HL-60 (cell line): ENCODE measurements at regions not wholly inside any gene's neighbourhood (a gene's known extent, or its start where the extent isn't known, plus 50 kb on each side); places are given as distances from the start of the nearest gene placed in this dataset.

ENCODE experiments used
- DNase-seq, 2 experiments: peaks; one replicate each; pipeline ENCODE4 v3.0.0-alpha.2; 2010 to 2020; ENCODE audit warnings: low read depth in 1 of 2, low spot score in 1 of 2
- H3K27ac ChIP-seq: fragments of 250-450 bp; sonication (Bioruptor Pico); replicated peaks from 2 replicates; pipeline ENCODE4 v1.5.1; 2020; ENCODE audit warnings: mild to moderate bottlenecking, moderate library complexity
- H3K27me3 ChIP-seq: fragments of 250-450 bp; sonication (Bioruptor Pico); 2 replicates; pipeline ENCODE4 v1.5.1; 2021; ENCODE audit warnings: mild to moderate bottlenecking, moderate library complexity; ENCODE audit not compliant: insufficient read depth, poor library complexity, severe bottlenecking
- H3K4me3 ChIP-seq: replicated peaks from 2 replicates; pipeline ENCODE4 v1.5.1; 2011; ENCODE audit warnings: mild to moderate bottlenecking, control low read depth, low read length; ENCODE audit not compliant: insufficient read depth
- GABPA ChIP-seq: IDR thresholded peaks from 2 replicates; pipeline ENCODE4 v1.6.1; 2012; ENCODE audit warnings: low read depth
- POLR2AphosphoS5 ChIP-seq: IDR thresholded peaks from 2 replicates; pipeline ENCODE4 v1.6.1; 2012; ENCODE audit warnings: low read depth
- SPI1 ChIP-seq: IDR thresholded peaks from 2 replicates; pipeline ENCODE4 v1.6.1; 2012; ENCODE audit warnings: low read depth, mild to moderate bottlenecking, borderline replicate concordance
- TF ChIP-seq, protein P1 (sequence below): IDR thresholded peaks from one replicate; pipeline ENCODE4 v1.5.1; 2011; ENCODE audit warnings: low read length, control low read depth, inconsistent platforms; ENCODE audit not compliant: insufficient read depth
- TF ChIP-seq, protein P2 (sequence below): IDR thresholded peaks from 2 replicates; pipeline ENCODE4 v1.6.1; 2012; ENCODE audit warnings: low read depth; ENCODE audit not compliant: insufficient replicate concordance

DNA sequence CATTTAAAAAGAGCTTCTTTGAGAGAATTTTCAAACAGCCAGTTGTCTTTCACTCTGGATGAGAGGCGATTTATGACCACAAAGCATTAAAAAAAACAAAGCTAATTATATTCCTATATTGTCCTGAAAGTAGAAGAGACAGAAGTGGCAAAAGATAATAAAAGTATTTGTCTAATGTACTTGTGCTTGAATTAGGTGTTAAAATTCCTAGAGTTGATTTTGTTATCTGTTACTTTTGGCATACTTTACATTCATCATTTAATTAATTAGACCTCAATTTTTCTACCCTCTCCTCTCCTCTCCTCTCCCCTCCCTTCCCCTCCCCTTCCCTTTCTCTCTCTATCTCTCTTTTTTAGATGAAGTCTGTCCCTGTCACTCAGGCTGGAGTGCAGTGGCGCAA is 635.1 kb upstream of the ZNF385D start:
- DNase-seq = no peak
- Histone ChIP-seq H3K27me3 (no peaks in the 10 kb centered on the region), H3K4me3 (no peak overlapping the region), H3K27ac (no peak overlapping the region)
- TF ChIP-seq POLR2AphosphoS5 (no peak), GABPA (no peak), SPI1 (no peak)
- TF ChIP-seq, protein P1, sequence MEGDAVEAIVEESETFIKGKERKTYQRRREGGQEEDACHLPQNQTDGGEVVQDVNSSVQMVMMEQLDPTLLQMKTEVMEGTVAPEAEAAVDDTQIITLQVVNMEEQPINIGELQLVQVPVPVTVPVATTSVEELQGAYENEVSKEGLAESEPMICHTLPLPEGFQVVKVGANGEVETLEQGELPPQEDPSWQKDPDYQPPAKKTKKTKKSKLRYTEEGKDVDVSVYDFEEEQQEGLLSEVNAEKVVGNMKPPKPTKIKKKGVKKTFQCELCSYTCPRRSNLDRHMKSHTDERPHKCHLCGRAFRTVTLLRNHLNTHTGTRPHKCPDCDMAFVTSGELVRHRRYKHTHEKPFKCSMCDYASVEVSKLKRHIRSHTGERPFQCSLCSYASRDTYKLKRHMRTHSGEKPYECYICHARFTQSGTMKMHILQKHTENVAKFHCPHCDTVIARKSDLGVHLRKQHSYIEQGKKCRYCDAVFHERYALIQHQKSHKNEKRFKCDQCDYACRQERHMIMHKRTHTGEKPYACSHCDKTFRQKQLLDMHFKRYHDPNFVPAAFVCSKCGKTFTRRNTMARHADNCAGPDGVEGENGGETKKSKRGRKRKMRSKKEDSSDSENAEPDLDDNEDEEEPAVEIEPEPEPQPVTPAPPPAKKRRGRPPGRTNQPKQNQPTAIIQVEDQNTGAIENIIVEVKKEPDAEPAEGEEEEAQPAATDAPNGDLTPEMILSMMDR = no peak

GRCh38 chr3:22392286-22392685 is 641.3 kb upstream of the ZNF385D start:
- no peak for DNase-seq
- H3K27me3 ChIP-seq = no peaks in the 10 kb centered on the region
- H3K4me3 ChIP-seq = no peak overlapping the region
- H3K27ac ChIP-seq = no peak overlapping the region
- no peak for TF ChIP-seq SPI1
- TF ChIP-seq POLR2AphosphoS5 = no peak
- TF ChIP-seq, protein P2, sequence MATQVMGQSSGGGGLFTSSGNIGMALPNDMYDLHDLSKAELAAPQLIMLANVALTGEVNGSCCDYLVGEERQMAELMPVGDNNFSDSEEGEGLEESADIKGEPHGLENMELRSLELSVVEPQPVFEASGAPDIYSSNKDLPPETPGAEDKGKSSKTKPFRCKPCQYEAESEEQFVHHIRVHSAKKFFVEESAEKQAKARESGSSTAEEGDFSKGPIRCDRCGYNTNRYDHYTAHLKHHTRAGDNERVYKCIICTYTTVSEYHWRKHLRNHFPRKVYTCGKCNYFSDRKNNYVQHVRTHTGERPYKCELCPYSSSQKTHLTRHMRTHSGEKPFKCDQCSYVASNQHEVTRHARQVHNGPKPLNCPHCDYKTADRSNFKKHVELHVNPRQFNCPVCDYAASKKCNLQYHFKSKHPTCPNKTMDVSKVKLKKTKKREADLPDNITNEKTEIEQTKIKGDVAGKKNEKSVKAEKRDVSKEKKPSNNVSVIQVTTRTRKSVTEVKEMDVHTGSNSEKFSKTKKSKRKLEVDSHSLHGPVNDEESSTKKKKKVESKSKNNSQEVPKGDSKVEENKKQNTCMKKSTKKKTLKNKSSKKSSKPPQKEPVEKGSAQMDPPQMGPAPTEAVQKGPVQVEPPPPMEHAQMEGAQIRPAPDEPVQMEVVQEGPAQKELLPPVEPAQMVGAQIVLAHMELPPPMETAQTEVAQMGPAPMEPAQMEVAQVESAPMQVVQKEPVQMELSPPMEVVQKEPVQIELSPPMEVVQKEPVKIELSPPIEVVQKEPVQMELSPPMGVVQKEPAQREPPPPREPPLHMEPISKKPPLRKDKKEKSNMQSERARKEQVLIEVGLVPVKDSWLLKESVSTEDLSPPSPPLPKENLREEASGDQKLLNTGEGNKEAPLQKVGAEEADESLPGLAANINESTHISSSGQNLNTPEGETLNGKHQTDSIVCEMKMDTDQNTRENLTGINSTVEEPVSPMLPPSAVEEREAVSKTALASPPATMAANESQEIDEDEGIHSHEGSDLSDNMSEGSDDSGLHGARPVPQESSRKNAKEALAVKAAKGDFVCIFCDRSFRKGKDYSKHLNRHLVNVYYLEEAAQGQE = no peak
- TF ChIP-seq, protein P1 = no peak
- TF ChIP-seq GABPA = no peak

- no peak for DNase-seq
- Histone ChIP-seq H3K27me3 (no peaks in the 10 kb centered on the region), H3K27ac (no peak overlapping the region), H3K4me3 (no peak overlapping the region)
- TF ChIP-seq, protein P1 = no peak
- TF ChIP-seq POLR2AphosphoS5 (no peak), GABPA (no peak)
- TF ChIP-seq, protein P2 = no peak
Measured at GRCh38 chr3:22392859-22393258, 641.8 kb upstream of the ZNF385D start.

DNA sequence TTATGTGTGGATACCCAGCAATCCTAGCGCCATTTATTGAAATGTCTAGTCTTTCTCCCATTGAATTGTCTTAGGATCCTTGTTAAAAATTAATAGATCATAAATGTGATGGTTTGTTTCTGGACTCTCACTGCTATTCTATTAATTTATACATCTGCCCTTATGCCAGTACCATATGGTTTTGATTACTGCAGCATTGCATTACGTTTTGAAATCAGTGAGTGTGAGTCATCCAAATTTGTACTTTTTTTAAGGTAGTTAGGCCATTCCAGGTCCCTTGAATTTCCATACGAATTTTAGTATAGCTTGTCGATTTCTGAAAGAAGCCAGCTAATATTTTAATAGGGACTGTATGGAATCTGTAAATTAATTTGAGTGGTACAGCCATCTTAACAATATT is 648.6 kb upstream of the ZNF385D start:
- no peaks in the 10 kb centered on the region for H3K27me3 ChIP-seq
- DNase-seq = no peak
- TF ChIP-seq POLR2AphosphoS5 (no peak), GABPA (no peak)
- TF ChIP-seq, protein P2 = no peak
- TF ChIP-seq, protein P1 = no peak
- H3K4me3 ChIP-seq = no peak overlapping the region
- no peak overlapping the region for H3K27ac ChIP-seq
